HEK293T (cell line): ENCODE measurements at regions not wholly inside any gene's neighbourhood (a gene's known extent, or its start where the extent isn't known, plus 50 kb on each side); places are given as distances from the start of the nearest gene placed in this dataset.
"Not testable (repeated sequence)": the region's sequence is repeated elsewhere in the genome, so short reads cannot be mapped to it uniquely, and the experiment has no call there.

Experiments used
- CTCF ChIA-PET: fragments of 350-600 bp; formaldehyde crosslinking; extraction: SDS; loops from one replicate; lab custom pipeline; 2021; ENCODE audit warnings: antibody characterized with exemption, inconsistent platforms; lab: Yijun Ruan, JAX
- POLR2A ChIA-PET: fragments of 350-600 bp; formaldehyde crosslinking; extraction: SDS; loops from one replicate; lab custom pipeline; 2020; ENCODE audit warnings: antibody characterized with exemption, inconsistent platforms; lab: Yijun Ruan, JAX
- DNase-seq: peaks from one replicate; pipeline ENCODE4 v3.0.0; 2012; ENCODE audit warnings: mixed read lengths; ENCODE audit errors: extremely low spot score
- ARNT ChIP-seq: fragments of 450-650 bp; IDR thresholded peaks from 2 replicates; pipeline ENCODE4 v1.6.1; 2017; ENCODE audit warnings: mild to moderate bottlenecking
- BHLHE40 ChIP-seq: fragments of 450-650 bp; IDR thresholded peaks from 2 replicates; pipeline ENCODE4 v1.6.1; 2016; ENCODE audit warnings: mild to moderate bottlenecking, moderate library complexity, borderline replicate concordance
- CTBP1 ChIP-seq: fragments of 450-650 bp; IDR thresholded peaks from 2 replicates; pipeline ENCODE4 v1.6.1; 2016; ENCODE audit warnings: borderline replicate concordance
- ELF4 ChIP-seq: fragments of 450-650 bp; IDR thresholded peaks from 2 replicates; pipeline ENCODE4 v1.6.1; 2017; ENCODE audit warnings: antibody characterized with exemption
- FOXA1 ChIP-seq: fragments of 450-650 bp; IDR thresholded peaks from 2 replicates; pipeline ENCODE4 v1.6.1; 2016; ENCODE audit warnings: mild to moderate bottlenecking
- FOXK2 ChIP-seq: fragments of 450-650 bp; IDR thresholded peaks from 2 replicates; pipeline ENCODE4 v1.6.1; 2016; ENCODE audit warnings: mild to moderate bottlenecking
- FOXM1 ChIP-seq: fragments of 450-650 bp; IDR thresholded peaks from 2 replicates; pipeline ENCODE4 v1.6.1; 2017; ENCODE audit warnings: mild to moderate bottlenecking, borderline replicate concordance
- HDGF ChIP-seq: fragments of 450-650 bp; IDR thresholded peaks from 2 replicates; pipeline ENCODE4 v1.6.1; 2017; ENCODE audit warnings: antibody characterized with exemption, borderline replicate concordance
- L3MBTL2 ChIP-seq: fragments of 450-650 bp; conservative IDR thresholded peaks from 2 replicates; pipeline ENCODE4 v1.6.1; 2016; ENCODE audit warnings: mild to moderate bottlenecking
- LEF1 ChIP-seq: fragments of 450-650 bp; IDR thresholded peaks from 2 replicates; pipeline ENCODE4 v1.6.1; 2017; ENCODE audit warnings: mild to moderate bottlenecking, borderline replicate concordance
- NFRKB ChIP-seq: fragments of 450-650 bp; IDR thresholded peaks from 2 replicates; pipeline ENCODE4 v1.6.1; 2016; ENCODE audit warnings: mild to moderate bottlenecking, moderate library complexity
- PKNOX1 ChIP-seq: fragments of 450-650 bp; IDR thresholded peaks from 2 replicates; pipeline ENCODE4 v1.6.1; 2016
- SP1 ChIP-seq: fragments of 450-650 bp; IDR thresholded peaks from 2 replicates; pipeline ENCODE4 v1.6.1; 2017
- TARDBP ChIP-seq: fragments of 450-650 bp; IDR thresholded peaks from 2 replicates; pipeline ENCODE4 v1.6.1; 2016
- ZNF384 ChIP-seq: fragments of 450-650 bp; IDR thresholded peaks from 2 replicates; pipeline ENCODE4 v1.6.1; 2016

GRCh38 chr7:109659261-109659660 is 1089.6 kb downstream of the DNAJB9 start:
- ChIA-PET CTCF (no interaction called here), POLR2A (no interaction called here)
- TF ChIP-seq FOXK2 = no peak
- TF ChIP-seq FOXM1 = no peak
- no peak for TF ChIP-seq ARNT
- no peak for TF ChIP-seq TARDBP
- no peak for DNase-seq

- no peak for DNase-seq
- CTCF ChIA-PET = no interaction called here
- TF ChIP-seq PKNOX1 (no peak), L3MBTL2 (no peak), TARDBP (no peak), FOXA1 (no peak)
- POLR2A ChIA-PET = no interaction called here
Observed at GRCh38 chr7:109660401-109660800, 1090.7 kb downstream of the DNAJB9 start.

GRCh38 chr7:109663806-109664205 is 1094.1 kb downstream of the DNAJB9 start:
- TF ChIP-seq ARNT (no peak), PKNOX1 (no peak), BHLHE40 (no peak)
- ChIA-PET CTCF (no interaction called here), POLR2A (no interaction called here)
- DNase-seq = no peak

GRCh38 chr7:109687269-109687668 is 1117.6 kb downstream of the DNAJB9 start:
- CTCF ChIA-PET, POLR2A ChIA-PET, DNase-seq: not testable (repeated sequence)

- DNase-seq, CTCF ChIA-PET, POLR2A ChIA-PET: not testable (repeated sequence)
Observed at GRCh38 chr7:109692613-109693012, 1122.9 kb downstream of the DNAJB9 start.

GRCh38 chr7:109694149-109695071 is 1124.7 kb downstream of the DNAJB9 start:
- TF ChIP-seq TARDBP (no peak), FOXK2 (no peak), BHLHE40 (no peak), L3MBTL2 (no peak), ARNT (no peak), CTBP1 (no peak), ELF4 (no peak), PKNOX1 (no peak), FOXM1 (no peak), ZNF384 (no peak), HDGF (no peak), SP1 (no peak), FOXA1 (no peak), LEF1 (no peak), NFRKB (no peak)
- DNase-seq = no peak
- CTCF ChIA-PET = no interaction called here
- POLR2A ChIA-PET = no interaction called here

GRCh38 chr7:109695419-109695818 is 1125.7 kb downstream of the DNAJB9 start:
- TF ChIP-seq BHLHE40 (no peak), NFRKB (no peak), PKNOX1 (no peak), CTBP1 (no peak), FOXM1 (no peak), LEF1 (no peak)
- CTCF ChIA-PET = no interaction called here
- DNase-seq = no peak
- POLR2A ChIA-PET = no interaction called here
